H9 (cell line): ENCODE measurements at regions not wholly inside any gene's neighbourhood (a gene's known extent, or its start where the extent isn't known, plus 50 kb on each side); places are given as distances from the start of the nearest gene placed in this dataset.

ENCODE experiments used
- DNase-seq: peaks from one replicate; pipeline ENCODE4 v3.0.0-alpha.2; 2017
- H2AFZ ChIP-seq: one replicate; pipeline ENCODE4 v1.6.1; 2013; ENCODE audit warnings: mild to moderate bottlenecking, low read length, control low read depth, moderate library complexity
- H2AK5ac ChIP-seq: 2 replicates; pipeline ENCODE4 v1.6.1; 2013; ENCODE audit warnings: low read length, control low read depth, mixed read lengths; ENCODE audit not compliant: insufficient read length
- H2BK120ac ChIP-seq: one replicate; pipeline ENCODE4 v1.6.1; 2013; ENCODE audit warnings: low read depth, mild to moderate bottlenecking, low read length, control low read depth, inconsistent platforms; ENCODE audit not compliant: poor library complexity, severe bottlenecking
- H2BK12ac ChIP-seq: 2 replicates; pipeline ENCODE4 v1.6.1; 2013; ENCODE audit warnings: low read length, control low read depth, mixed read lengths, low read depth; ENCODE audit not compliant: insufficient read length
- H2BK15ac ChIP-seq: 2 replicates; pipeline ENCODE4 v1.6.1; 2013; ENCODE audit warnings: low read depth, low read length, control low read depth
- H2BK20ac ChIP-seq: one replicate; pipeline ENCODE4 v1.6.1; 2013; ENCODE audit warnings: low read depth, mild to moderate bottlenecking, low read length, control low read depth, inconsistent platforms; ENCODE audit not compliant: poor library complexity, severe bottlenecking
- H2BK5ac ChIP-seq: 2 replicates; pipeline ENCODE4 v1.6.1; 2013; ENCODE audit warnings: low read length, control low read depth, mixed read lengths; ENCODE audit not compliant: insufficient read length
- H3K14ac ChIP-seq: 2 replicates; pipeline ENCODE4 v1.6.1; 2013; ENCODE audit warnings: low read length, control low read depth; ENCODE audit not compliant: insufficient read depth
- H3K18ac ChIP-seq: 2 replicates; pipeline ENCODE4 v1.6.1; 2013; ENCODE audit warnings: low read depth, mild to moderate bottlenecking, mixed read lengths, low read length, control low read depth; ENCODE audit not compliant: insufficient read length
- H3K23ac ChIP-seq: 2 replicates; pipeline ENCODE4 v1.6.1; 2013; ENCODE audit warnings: low read length, control low read depth, mixed read lengths, low read depth; ENCODE audit not compliant: insufficient read length
- H3K23me2 ChIP-seq: 2 replicates; pipeline ENCODE4 v1.6.1; 2013; ENCODE audit warnings: low read depth, mild to moderate bottlenecking, mixed read lengths, low read length, control low read depth; ENCODE audit not compliant: insufficient read length, poor library complexity, severe bottlenecking
- H3K27ac ChIP-seq: 2 replicates; pipeline ENCODE4 v1.5.1; 2013; ENCODE audit warnings: low read length, control low read depth, mixed read lengths, low read depth; ENCODE audit not compliant: insufficient read length
- H3K27me3 ChIP-seq: 2 replicates; pipeline ENCODE4 v1.6.1; 2013; ENCODE audit warnings: low read length, control low read depth, inconsistent platforms; ENCODE audit not compliant: insufficient read depth
- H3K4ac ChIP-seq: 2 replicates; pipeline ENCODE4 v1.6.1; 2013; ENCODE audit warnings: low read depth, mild to moderate bottlenecking, control low read depth, inconsistent platforms, low read length, moderate library complexity
- H3K4me1 ChIP-seq: 2 replicates; pipeline ENCODE4 v1.6.1; 2013; ENCODE audit warnings: low read length, control low read depth, inconsistent platforms; ENCODE audit not compliant: insufficient read depth
- H3K4me2 ChIP-seq: 2 replicates; pipeline ENCODE4 v1.6.1; 2013; ENCODE audit warnings: low read length, control low read depth, mixed read lengths; ENCODE audit not compliant: insufficient read length, insufficient read depth
- H3K56ac ChIP-seq: 2 replicates; pipeline ENCODE4 v1.6.1; 2013; ENCODE audit warnings: low read depth, mild to moderate bottlenecking, mixed read lengths, low read length, control low read depth; ENCODE audit not compliant: insufficient read length
- H3K79me1 ChIP-seq: 2 replicates; pipeline ENCODE4 v1.6.1; 2013; ENCODE audit warnings: low read depth, mild to moderate bottlenecking, moderate library complexity, low read length, control low read depth, inconsistent platforms; ENCODE audit not compliant: insufficient read depth, poor library complexity, severe bottlenecking
- H3K79me2 ChIP-seq: 2 replicates; pipeline ENCODE4 v1.6.1; 2013; ENCODE audit warnings: low read length, control low read depth, inconsistent platforms; ENCODE audit not compliant: insufficient read depth
- H3K9ac ChIP-seq: 2 replicates; pipeline ENCODE4 v1.6.1; 2013; ENCODE audit warnings: low read length, control low read depth, mixed read lengths; ENCODE audit not compliant: insufficient read length; ENCODE audit errors: extremely low read depth
- H3K9me3 ChIP-seq: one replicate; pipeline ENCODE4 v1.6.1; 2013; ENCODE audit warnings: low read depth, low read length, inconsistent platforms; ENCODE audit not compliant: control insufficient read depth
- H3T11ph ChIP-seq: one replicate; pipeline ENCODE4 v1.6.1; 2013; ENCODE audit warnings: mild to moderate bottlenecking, low read length, control low read depth, inconsistent platforms
- H4K20me1 ChIP-seq: one replicate; pipeline ENCODE4 v1.6.1; 2013; ENCODE audit not compliant: control insufficient read depth, insufficient read length, insufficient read depth
- H4K5ac ChIP-seq: 2 replicates; pipeline ENCODE4 v1.6.1; 2013; ENCODE audit warnings: low read depth, mild to moderate bottlenecking, mixed read lengths, low read length, control low read depth; ENCODE audit not compliant: insufficient read length
- H4K8ac ChIP-seq: replicated peaks from 2 replicates; pipeline ENCODE4 v1.6.1; 2013; ENCODE audit warnings: low read length, control low read depth, mixed read lengths, low read depth; ENCODE audit not compliant: insufficient read length
- H4K91ac ChIP-seq: 2 replicates; pipeline ENCODE4 v1.6.1; 2013; ENCODE audit warnings: low read depth, mild to moderate bottlenecking, moderate library complexity, mixed read lengths, low read length, control low read depth; ENCODE audit not compliant: insufficient read length
- H3K27ac Mint-ChIP-seq, 3 experiments: 2 replicates in 2 of 3; 3 replicates in 1 of 3; pipeline ENCODE4 v1.8.0; 2020 to 2021; ENCODE audit warnings: mixed read lengths in 3 of 3, mild to moderate bottlenecking in 1 of 3, moderate library complexity in 1 of 3
- H3K27me3 Mint-ChIP-seq: 2 replicates; pipeline ENCODE4 v1.8.0; 2021; ENCODE audit warnings: low read depth, mild to moderate bottlenecking, moderate library complexity, mixed read lengths
- H3K36me3 Mint-ChIP-seq, 3 experiments: 2 replicates in 2 of 3; 3 replicates in 1 of 3; pipeline ENCODE4 v1.8.0; 2020 to 2021; ENCODE audit warnings: low read depth in 3 of 3, mixed read lengths in 3 of 3; ENCODE audit not compliant: insufficient read depth in 1 of 3
- H3K4me1 Mint-ChIP-seq, 2 experiments: 2 replicates each; pipeline ENCODE4 v1.8.0; 2020; ENCODE audit warnings: mixed read lengths in 2 of 2
- H3K4me3 Mint-ChIP-seq, 2 experiments: 2 replicates in 1 of 2; 3 replicates in 1 of 2; pipeline ENCODE4 v1.8.0; 2020 to 2021; ENCODE audit warnings: mild to moderate bottlenecking in 2 of 2, mixed read lengths in 2 of 2, moderate library complexity in 1 of 2
- H3K9me3 Mint-ChIP-seq, 2 experiments: 2 replicates in 1 of 2; 3 replicates in 1 of 2; pipeline ENCODE4 v1.8.0; 2020; ENCODE audit warnings: mild to moderate bottlenecking in 2 of 2, mixed read lengths in 2 of 2, moderate library complexity in 1 of 2
- WGBS: extraction: QIAGEN DNeasy Blood & Tissue Kit; methylation state at CpG from one replicate; pipeline ENCODE4 v1.1.7; 2013; ENCODE audit warnings: missing lambda C conversion rate, low lambda C conversion rate, mixed read lengths; ENCODE audit not compliant: insufficient read length; ENCODE audit errors: extremely low coverage; 5-methylcytosine and 5-hydroxymethylcytosine counted together
- TF ChIP-seq, protein P1 (sequence below): fragments of 200-600 bp; sonication (generic); conservative IDR thresholded peaks from 3 replicates; pipeline ENCODE4 v1.8.0; 2021; ENCODE audit warnings: antibody characterized with exemption, mild to moderate bottlenecking

DNA sequence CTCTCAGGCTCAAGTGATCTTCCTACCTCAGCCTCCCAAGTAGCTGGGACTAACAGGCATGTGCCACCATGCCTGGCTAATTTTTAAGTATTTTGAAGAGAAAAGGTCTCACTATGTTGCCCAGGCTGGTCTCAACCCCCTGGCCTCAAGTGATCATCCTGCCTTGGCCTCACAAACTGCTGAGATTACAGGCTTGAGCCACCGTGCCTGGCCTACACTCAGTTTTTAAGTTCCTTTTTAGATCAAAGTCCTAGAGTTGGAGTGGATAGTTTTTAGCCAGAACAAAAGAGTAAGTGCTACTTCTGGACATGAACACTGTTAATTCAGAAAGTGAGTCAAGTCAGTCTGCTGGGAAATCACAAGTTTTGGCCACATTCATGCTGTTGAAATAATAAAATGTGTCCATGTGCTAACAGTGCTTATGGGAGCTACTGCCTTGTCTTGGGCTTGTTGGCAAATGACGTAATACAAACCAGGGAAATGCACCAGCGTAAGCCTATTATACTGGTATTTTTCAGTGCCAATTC is 84.2 kb downstream of the NDUFS5 start:
- Histone ChIP-seq H3K4ac (no peak overlapping the region), H3K4me2 (no peak overlapping the region), H4K5ac (no peak overlapping the region), H3K18ac (no peak overlapping the region), H4K91ac (no peak overlapping the region), H2BK20ac (no peak overlapping the region), H4K8ac (no peak overlapping the region), H2BK15ac (no peak overlapping the region), H3K79me2 (peaks cover 58% of the 10 kb centered on the region; the same call in 1 of the 2 replicates), H4K20me1 (no peaks in the 10 kb centered on the region), H3K9ac (no peak overlapping the region), H3K9me3 (no peaks in the 10 kb centered on the region), H3K4me1 (peaks cover 4% of the 10 kb centered on the region; the same call in 1 of the 2 replicates), H2BK120ac (no peak overlapping the region), H3K56ac (no peak overlapping the region), H2BK12ac (no peak overlapping the region), H3K27me3 (no peaks in the 10 kb centered on the region), H2AFZ (no peak overlapping the region), H3K23ac (no peak overlapping the region), H3K27ac (no peak overlapping the region), H3K23me2 (peaks cover 11% of the 10 kb centered on the region), H2AK5ac (no peak overlapping the region), H3K14ac (no peak overlapping the region), H3K79me1 (peaks cover 3% of the 10 kb centered on the region), H2BK5ac (no peak overlapping the region), H3T11ph (no peak overlapping the region)
- H3K9me3 Mint-ChIP-seq, result no peaks in the 10 kb centered on the region
- H3K4me1 Mint-ChIP-seq, result peaks cover 9 to 17% of the 10 kb centered on the region in 2 experiments
- TF ChIP-seq, protein P1, sequence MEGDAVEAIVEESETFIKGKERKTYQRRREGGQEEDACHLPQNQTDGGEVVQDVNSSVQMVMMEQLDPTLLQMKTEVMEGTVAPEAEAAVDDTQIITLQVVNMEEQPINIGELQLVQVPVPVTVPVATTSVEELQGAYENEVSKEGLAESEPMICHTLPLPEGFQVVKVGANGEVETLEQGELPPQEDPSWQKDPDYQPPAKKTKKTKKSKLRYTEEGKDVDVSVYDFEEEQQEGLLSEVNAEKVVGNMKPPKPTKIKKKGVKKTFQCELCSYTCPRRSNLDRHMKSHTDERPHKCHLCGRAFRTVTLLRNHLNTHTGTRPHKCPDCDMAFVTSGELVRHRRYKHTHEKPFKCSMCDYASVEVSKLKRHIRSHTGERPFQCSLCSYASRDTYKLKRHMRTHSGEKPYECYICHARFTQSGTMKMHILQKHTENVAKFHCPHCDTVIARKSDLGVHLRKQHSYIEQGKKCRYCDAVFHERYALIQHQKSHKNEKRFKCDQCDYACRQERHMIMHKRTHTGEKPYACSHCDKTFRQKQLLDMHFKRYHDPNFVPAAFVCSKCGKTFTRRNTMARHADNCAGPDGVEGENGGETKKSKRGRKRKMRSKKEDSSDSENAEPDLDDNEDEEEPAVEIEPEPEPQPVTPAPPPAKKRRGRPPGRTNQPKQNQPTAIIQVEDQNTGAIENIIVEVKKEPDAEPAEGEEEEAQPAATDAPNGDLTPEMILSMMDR, result no peak
- WGBS, result no CpG with 5 or more reads among the region's 3 CpGs
- H3K27ac Mint-ChIP-seq, result peak overlapping the region in 2 of 3 experiments; percentile 16 to 84; a peak in 3 of 7 replicates
- H3K27me3 Mint-ChIP-seq, result no peaks in the 10 kb centered on the region
- H3K4me3 Mint-ChIP-seq, result no peak overlapping the region; a peak in 1 of 5 replicates
- peaks cover 0 to 10% (median 8%) of the 10 kb centered on the region in 3 experiments; a peak in 4 of 7 replicates for H3K36me3 Mint-ChIP-seq
- DNase-seq, result no peak
